HG02885 (cell line): ENCODE measurements at regions not wholly inside any gene's neighbourhood (a gene's known extent, or its start where the extent isn't known, plus 50 kb on each side); places are given as distances from the start of the nearest gene placed in this dataset.
A peak's percentile ranks its signal among the peaks of the same experiment; 100 is the strongest.

Experiments used
- ATAC-seq: cut with Tn5 transposase; IDR thresholded peaks from one replicate; pipeline ENCODE4 v1.9.1; 2021; ENCODE audit warnings: mild to moderate bottlenecking; ENCODE audit not compliant: unreplicated experiment, poor library complexity

DNA sequence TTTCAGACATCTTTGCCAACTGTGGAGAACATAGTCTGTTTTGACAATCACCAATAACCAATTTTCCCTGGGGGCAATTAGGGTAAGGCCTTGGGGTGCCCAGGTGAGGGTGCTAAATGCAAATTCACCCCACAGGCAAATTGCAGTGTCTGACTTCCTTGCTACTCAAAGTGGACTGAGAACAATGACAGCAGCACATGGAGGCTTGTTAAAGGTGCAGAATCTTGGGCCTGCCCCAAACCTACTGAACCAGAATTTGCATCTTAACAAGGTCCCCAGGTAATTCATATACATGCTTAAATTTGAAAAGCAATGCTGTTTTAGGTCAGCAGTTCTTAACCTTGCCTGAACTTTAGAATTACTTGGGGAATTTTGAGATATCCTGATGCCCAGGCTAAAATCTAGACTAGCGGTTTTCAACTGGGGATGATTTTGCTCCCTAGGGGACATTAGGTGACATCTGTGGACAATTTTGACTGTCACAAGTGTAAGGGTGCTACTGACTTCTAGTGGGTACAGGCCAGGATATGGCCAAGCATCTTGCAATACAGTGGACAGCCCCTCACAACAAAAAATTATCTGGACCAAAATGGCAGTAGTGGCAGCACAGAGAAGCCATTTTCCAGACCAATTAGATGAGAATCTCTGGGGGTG is 80.2 kb upstream of the GCFC2 start:
- peak; percentile 37 for ATAC-seq

DNA sequence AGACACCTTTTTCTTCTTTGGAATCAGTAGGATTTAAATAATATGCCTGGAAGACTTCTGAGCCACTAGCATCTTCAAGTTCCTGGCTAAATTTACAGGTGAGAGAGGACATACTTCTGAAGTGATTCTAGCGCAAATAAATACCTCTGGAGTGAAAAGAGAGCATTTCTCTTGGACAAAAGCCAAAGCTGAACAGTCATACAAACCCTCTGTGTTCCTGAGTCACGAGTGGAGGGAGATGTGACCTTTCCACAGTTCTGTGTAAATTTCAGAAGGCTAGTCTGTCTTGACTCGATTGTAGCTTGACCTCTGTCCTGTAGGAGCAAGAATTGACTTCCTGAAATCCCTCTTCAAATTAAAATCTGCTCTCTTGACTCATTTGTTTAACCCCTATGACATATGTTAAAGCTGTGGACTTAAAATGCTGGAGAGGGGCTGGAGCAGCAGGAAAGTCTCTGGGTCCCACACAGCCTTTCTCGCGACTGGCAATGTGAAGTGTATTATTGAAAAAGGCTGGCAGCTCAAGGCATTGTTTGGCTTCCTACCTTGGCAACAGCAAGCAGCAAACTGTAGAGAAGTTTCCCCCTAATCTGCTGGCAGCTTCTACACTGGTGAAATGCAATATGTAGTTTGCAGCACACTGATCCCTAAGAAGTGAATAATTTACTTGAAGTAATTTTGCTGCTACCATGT is 79.6 kb upstream of the GCFC2 start:
- ATAC-seq, result no peak

DNA sequence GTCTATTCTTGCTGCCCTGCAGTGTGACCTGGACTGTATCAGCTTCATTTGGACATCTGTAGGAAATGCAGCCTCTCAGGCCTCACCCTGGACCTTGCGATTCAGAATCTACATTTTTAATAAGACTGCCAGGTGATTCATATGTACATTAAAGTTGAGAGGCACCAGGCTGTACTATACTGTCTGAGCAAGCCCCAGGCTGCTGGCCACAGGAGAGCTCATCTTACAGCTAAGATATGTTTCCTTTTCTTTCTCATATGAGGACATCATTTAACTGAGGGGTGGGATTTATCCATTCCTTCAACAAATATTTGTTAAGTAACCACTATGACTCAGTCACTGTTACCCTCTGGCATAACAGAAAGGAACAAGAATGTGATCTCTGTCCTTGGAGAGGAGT is 78.2 kb upstream of the GCFC2 start:
- no peak for ATAC-seq

DNA sequence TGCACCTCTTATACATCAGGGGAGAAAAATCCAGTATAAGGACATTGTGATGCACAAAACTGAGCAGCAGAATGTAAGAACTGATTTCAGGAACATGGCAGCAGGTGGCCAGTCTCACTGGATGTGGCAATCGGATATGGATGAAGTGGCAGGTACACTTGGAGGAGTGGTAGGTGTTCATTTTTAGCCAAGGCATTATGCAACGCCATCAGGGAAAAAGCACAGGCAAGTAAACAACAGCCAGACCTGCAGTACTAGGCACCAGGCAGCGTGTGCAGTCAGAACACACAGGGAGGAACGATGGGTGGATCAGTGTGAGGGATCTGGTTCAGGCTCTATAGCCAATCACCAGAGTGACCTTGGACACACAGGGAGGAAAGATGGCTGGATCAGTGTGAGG is 77.4 kb upstream of the GCFC2 start:
- no peak for ATAC-seq

DNA sequence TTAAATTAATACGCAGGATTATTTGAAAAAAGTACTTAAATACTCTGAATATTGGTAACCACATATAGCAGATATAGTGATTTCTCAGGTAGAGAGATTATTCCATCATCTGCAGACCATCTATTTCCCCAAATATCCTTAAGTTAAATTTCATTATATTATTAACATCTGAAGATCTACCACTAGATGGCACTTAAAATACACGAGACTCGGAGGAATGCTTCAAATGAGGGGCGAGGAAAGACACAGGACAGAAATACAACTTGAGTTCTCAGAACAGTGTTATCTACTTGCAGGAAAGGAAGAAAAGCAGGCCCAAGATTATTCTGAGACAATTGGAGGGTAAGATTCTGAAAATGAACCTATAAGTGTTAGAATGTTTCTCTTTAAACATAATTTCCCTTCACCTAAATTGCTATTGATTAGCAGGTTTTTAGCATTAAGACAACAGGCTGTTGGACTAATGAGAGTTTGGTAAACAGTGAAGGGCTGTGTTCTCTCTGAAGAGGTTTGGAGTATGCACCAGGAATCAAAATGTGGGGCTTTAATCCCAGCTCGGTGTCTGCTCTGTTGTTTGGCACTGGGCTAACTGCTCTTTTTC is 76.9 kb upstream of the GCFC2 start:
- ATAC-seq, result peak; percentile 57

DNA sequence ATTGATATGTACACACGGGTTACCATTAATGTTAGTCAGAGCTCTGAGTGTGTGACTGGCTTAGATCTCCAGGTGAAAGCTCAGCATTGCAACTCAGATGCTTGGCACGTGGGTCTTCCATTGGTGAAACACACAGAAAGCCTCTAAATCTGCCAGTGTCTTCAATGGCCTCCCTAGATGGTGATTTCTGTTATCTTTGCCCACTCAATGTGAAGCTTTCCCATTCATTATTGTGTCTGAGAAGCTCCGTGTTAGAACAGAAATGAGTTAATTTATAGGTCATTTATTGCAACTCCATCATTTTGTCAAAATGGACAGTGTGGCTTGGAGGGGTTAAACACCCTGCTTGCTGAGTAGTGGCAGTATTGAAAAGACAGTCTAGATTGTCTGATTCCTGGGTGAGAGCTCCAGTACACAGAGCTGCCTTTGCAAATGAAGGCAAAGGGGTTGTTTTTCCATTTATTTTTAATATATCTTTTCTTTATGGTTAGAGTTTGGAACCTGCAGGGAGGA is 64.7 kb upstream of the GCFC2 start:
- ATAC-seq, result no peak

DNA sequence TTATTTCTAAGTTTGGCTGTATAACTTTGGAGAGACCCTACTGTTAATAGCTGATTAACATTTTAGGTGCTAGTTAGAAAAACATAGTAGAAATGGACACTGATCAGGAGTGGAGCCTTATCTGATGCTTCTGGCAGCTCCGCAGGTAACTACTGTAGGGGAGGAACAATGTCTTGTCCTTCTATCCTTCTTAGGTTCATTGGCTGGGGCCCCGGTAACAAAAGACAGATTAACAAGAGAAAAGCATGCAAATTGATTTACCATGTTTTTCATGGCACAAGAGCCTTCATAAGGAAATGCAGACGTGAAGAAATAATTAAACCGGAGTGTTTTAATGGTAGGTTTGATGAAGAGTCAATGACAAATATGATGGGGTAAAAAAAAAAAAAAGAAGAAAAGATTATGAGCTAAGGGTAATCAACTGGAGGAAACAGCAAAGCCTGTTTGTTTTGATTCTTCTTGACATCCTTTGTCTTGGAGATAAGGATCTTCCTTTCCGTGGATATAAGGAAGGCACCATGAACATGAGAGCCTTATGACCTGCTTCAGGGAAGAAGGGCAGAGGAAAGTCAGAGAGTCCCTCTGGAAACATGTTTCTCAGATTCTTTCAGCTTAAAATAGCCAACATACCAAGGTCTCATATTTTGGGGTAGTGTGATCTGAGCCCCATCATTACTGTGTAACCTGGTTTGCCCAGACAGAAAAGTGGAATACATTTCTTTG is 62.4 kb upstream of the GCFC2 start:
- no peak for ATAC-seq

DNA sequence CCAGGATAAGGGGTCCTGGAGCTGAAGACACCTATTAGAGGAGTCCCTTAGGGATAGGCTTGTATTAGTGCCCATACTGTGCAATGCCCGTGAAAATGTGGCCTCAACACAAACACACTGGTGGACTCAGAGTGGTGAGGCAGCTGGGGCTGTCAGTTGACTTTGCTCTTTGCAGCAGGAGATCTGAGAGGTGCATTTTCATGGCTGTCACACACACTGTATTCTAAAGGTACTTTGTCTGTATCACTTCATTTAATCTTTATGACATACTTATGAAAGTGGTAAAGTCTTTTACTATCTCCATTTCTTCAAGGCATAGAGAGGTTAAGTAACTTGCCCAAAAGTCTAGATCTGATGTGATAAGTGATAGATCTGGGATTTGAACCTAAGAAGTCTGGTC is 55.1 kb upstream of the GCFC2 start:
- ATAC-seq, result no peak

DNA sequence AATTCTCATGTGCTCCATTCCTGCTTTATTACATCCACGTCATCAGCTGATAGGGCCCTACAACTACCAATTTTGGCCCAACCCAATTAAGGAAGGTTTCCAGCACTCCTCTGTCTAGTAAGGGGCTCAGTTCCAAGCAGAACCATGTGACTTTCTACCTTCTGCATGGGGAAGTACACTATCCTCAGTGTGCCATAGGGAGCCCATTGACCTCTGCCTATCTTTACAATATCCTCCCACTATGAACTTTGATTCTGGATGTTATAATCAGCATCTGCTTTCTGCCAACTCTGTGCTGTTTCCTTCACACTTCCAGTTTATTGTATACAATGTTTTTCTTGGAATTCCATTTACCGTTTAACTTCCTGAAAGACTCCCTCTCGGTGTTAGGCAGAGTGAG is 53.9 kb upstream of the GCFC2 start:
- ATAC-seq, result no peak
